ENCODE measurements at regions not wholly inside any gene's neighbourhood (a gene's known extent, or its start where the extent isn't known, plus 50 kb on each side); places are given as distances from the start of the nearest gene placed in this dataset.

DNA sequence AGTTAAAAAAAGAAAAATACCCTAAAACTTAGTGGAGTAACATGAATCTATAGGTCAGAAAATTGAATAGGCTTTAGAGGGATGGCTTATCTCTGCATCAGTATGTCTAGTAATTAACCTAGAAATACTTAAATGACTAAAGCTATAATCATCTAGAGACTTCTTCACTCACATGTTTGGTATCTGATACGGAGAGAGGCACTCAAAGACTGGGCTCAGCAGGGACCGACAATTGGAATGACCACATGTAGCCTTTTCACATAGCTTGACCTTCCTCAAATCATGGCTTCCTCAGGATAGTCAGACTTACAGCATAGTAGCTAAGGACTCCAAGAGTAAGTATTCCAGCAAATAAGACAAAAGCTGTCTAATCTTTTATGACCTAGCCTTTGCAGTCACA, 105.3 kb upstream of the RORB start:
- H3K4me1 ChIP-seq (ENCODE audit: control insufficient read depth, extremely low read depth, insufficient read depth, low read length), result no peaks in the 10 kb centered on the region
- no peaks in the 10 kb centered on the region for H3K27me3 ChIP-seq (ENCODE audit: control insufficient read depth in 2 of 2, insufficient read depth in 2 of 2, low read length in 2 of 2)
- ChIA-PET CTCF (no interaction called here), POLR2A (no interaction called here)
- intact Hi-C loops (cut with micrococcal nuclease), result no loop called here
- no peaks in the 10 kb centered on the region for H3K79me2 ChIP-seq (ENCODE audit: control insufficient read depth, insufficient read depth, low read length)
- FAIRE-seq, result no peak
- H3K36me3 ChIP-seq (ENCODE audit: control insufficient read depth in 2 of 2, extremely low read depth in 1 of 2, insufficient read depth in 2 of 2, low read length in 2 of 2), result no peaks in the 10 kb centered on the region
- H3K9ac ChIP-seq (replicated peaks; ENCODE audit: extremely low read depth, insufficient read depth, low read length), result no peak overlapping the region
- no peak overlapping the region for H3K4me3 ChIP-seq (replicated peaks in 1 of 3; ENCODE audit: insufficient read depth in 1 of 3, low read depth in 1 of 3, low read length in 3 of 3)
- DNase-seq (ENCODE audit: low read depth, low spot score), result no peak
- TF ChIP-seq POLR2A (IDR thresholded peaks at IDR 0.05; ENCODE audit: low read depth, low read length) (no peak), JUN (IDR thresholded peaks at IDR 0.05; ENCODE audit: borderline replicate concordance, insufficient read depth, insufficient read length, low read depth) (no peak), MYC (IDR thresholded peaks at IDR 0.05; ENCODE audit: low read depth, low read length) (no peak), POLR2AphosphoS5 (IDR thresholded peaks at IDR 0.05; ENCODE audit: insufficient read depth, low read depth, low read length) (no peak), EZH2 (IDR thresholded peaks at IDR 0.05; ENCODE audit: borderline replicate concordance, low read depth, low read length, severe bottlenecking) (no peak), GATA2 (IDR thresholded peaks at IDR 0.05; ENCODE audit: insufficient read depth, insufficient read length, low read depth, low read length) (no peak), FOS (IDR thresholded peaks at IDR 0.05; ENCODE audit: borderline replicate concordance, insufficient read depth, low read length) (no peak)
- TF ChIP-seq, protein P1, sequence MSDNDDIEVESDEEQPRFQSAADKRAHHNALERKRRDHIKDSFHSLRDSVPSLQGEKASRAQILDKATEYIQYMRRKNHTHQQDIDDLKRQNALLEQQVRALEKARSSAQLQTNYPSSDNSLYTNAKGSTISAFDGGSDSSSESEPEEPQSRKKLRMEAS (IDR thresholded peaks at IDR 0.05; ENCODE audit: insufficient read depth, insufficient read length), result no peak
- TF ChIP-seq, protein P2, sequence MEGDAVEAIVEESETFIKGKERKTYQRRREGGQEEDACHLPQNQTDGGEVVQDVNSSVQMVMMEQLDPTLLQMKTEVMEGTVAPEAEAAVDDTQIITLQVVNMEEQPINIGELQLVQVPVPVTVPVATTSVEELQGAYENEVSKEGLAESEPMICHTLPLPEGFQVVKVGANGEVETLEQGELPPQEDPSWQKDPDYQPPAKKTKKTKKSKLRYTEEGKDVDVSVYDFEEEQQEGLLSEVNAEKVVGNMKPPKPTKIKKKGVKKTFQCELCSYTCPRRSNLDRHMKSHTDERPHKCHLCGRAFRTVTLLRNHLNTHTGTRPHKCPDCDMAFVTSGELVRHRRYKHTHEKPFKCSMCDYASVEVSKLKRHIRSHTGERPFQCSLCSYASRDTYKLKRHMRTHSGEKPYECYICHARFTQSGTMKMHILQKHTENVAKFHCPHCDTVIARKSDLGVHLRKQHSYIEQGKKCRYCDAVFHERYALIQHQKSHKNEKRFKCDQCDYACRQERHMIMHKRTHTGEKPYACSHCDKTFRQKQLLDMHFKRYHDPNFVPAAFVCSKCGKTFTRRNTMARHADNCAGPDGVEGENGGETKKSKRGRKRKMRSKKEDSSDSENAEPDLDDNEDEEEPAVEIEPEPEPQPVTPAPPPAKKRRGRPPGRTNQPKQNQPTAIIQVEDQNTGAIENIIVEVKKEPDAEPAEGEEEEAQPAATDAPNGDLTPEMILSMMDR (IDR thresholded peaks at IDR 0.05; ENCODE audit: extremely low read depth in 1 of 2, insufficient read depth in 1 of 2, low read depth in 1 of 2, low read length in 2 of 2), result no peak
- H3K9me3 ChIP-seq (replicated peaks; ENCODE audit: control insufficient read depth, insufficient read depth, low read length), result no peaks in the 10 kb centered on the region
- dilution Hi-C loops (cut with MboI; ENCODE audit: extremely low pct_ligation_motif_present, low sequenced_read_pairs), result no loop called here
- no peaks in the 10 kb centered on the region for H3K9me1 ChIP-seq (replicated peaks; ENCODE audit: control insufficient read depth, extremely low read depth, insufficient read depth, low read length)
- H2AFZ ChIP-seq (ENCODE audit: low read depth, low read length), result no peak overlapping the region
- no peak overlapping the region for H3K4me2 ChIP-seq (ENCODE audit: insufficient read depth, low read length)
- H3K27ac ChIP-seq (ENCODE audit: insufficient read depth, low read depth, low read length), result no peak overlapping the region
- BruUV-seq (replicated peaks), result no TSS peak
- H4K20me1 ChIP-seq (replicated peaks; ENCODE audit: control insufficient read depth, extremely low read depth, insufficient read depth, low read length), result no peaks in the 10 kb centered on the region

All from endothelial cell of umbilical vein (primary cell).